OCI-LY3 (cell line): ENCODE measurements at regions not wholly inside any gene's neighbourhood (a gene's known extent, or its start where the extent isn't known, plus 50 kb on each side); places are given as distances from the start of the nearest gene placed in this dataset.

Source experiments
- EZH2phosphoT487 ChIP-seq: fragments of 200-600 bp; shearing (Covaris generic); IDR thresholded peaks from 2 replicates; pipeline ENCODE4 v1.6.1; 2018; ENCODE audit warnings: antibody characterized with exemption, mixed run types, low read depth
- TF ChIP-seq, protein P1 (sequence below): fragments of 200-600, 300-600 bp; sonication (generic); IDR thresholded peaks from 2 replicates; pipeline ENCODE4 v1.5.1; 2014; ENCODE audit warnings: antibody characterized with exemption, low read length, low read depth

DNA sequence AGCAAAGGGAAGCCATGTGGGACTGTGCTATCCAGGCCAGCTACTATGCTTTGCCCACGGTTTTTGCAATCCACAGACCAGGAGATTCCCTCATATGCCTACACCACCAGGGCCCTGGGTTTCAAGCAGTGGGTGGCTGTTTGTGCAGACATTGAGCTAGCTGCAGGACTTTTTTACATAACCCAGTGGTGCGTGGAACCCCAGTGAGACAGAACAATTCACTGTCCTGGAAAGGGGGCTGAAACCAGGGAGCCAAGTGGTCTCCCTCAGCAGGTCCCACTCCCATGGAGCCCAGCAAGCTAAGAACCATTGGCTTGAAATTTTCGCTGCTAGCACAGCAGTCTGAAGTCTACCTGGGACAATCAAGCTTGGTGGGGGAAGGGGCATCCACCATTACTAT, 959.9 kb downstream of the FSTL5 start:
- TF ChIP-seq, protein P1, sequence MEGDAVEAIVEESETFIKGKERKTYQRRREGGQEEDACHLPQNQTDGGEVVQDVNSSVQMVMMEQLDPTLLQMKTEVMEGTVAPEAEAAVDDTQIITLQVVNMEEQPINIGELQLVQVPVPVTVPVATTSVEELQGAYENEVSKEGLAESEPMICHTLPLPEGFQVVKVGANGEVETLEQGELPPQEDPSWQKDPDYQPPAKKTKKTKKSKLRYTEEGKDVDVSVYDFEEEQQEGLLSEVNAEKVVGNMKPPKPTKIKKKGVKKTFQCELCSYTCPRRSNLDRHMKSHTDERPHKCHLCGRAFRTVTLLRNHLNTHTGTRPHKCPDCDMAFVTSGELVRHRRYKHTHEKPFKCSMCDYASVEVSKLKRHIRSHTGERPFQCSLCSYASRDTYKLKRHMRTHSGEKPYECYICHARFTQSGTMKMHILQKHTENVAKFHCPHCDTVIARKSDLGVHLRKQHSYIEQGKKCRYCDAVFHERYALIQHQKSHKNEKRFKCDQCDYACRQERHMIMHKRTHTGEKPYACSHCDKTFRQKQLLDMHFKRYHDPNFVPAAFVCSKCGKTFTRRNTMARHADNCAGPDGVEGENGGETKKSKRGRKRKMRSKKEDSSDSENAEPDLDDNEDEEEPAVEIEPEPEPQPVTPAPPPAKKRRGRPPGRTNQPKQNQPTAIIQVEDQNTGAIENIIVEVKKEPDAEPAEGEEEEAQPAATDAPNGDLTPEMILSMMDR: no peak
- no peak for TF ChIP-seq EZH2phosphoT487
